HEK293 (cell line): ENCODE measurements at regions not wholly inside any gene's neighbourhood (a gene's known extent, or its start where the extent isn't known, plus 50 kb on each side); places are given as distances from the start of the nearest gene placed in this dataset.

Experiments used
- CTCF ChIA-PET: fragments of 350-600 bp; formaldehyde crosslinking; extraction: SDS; loops from one replicate; lab custom pipeline; 2021; ENCODE audit warnings: antibody characterized with exemption; lab: Yijun Ruan, JAX
- POLR2A ChIA-PET: fragments of 300-600 bp; formaldehyde crosslinking; extraction: SDS; loops from one replicate; lab custom pipeline; 2020; ENCODE audit warnings: antibody characterized with exemption, inconsistent platforms; lab: Yijun Ruan, JAX
- H3K27ac ChIP-seq: fragments of 200-500 bp; sonication (Bioruptor generic); 2 replicates; pipeline ENCODE4 v1.5.1; 2014; ENCODE audit warnings: low read depth, low read length, control low read depth, inconsistent platforms; ENCODE audit errors: extremely low read depth
- H3K36me3 ChIP-seq, 2 experiments: fragments of 200-500 bp in 1 of 2; sonication (Bioruptor generic) in 1 of 2; 1 replicate in 1 of 2; 2 replicates in 1 of 2; pipeline ENCODE4 v1.5.1; 2014 to 2017; ENCODE audit warnings: inconsistent platforms in 2 of 2, low read length in 2 of 2; ENCODE audit not compliant: control insufficient read depth in 2 of 2, insufficient read depth in 1 of 2
- H3K4me1 ChIP-seq: fragments of 200-500 bp; sonication (Bioruptor generic); 2 replicates; pipeline ENCODE4 v1.5.1; 2014; ENCODE audit warnings: mild to moderate bottlenecking, low read length, inconsistent platforms; ENCODE audit not compliant: control insufficient read depth, insufficient read depth
- H3K4me3 ChIP-seq: 2 replicates; pipeline ENCODE4 v1.5.1; 2011; ENCODE audit warnings: low read depth, mild to moderate bottlenecking, control low read depth, low read length, moderate library complexity
- H3K9me3 ChIP-seq: fragments of 200-500 bp; sonication (Bioruptor generic); 2 replicates; pipeline ENCODE4 v1.5.1; 2014; ENCODE audit warnings: low read depth, low read length, inconsistent platforms; ENCODE audit not compliant: control insufficient read depth, insufficient read depth
- PRDM2 ChIP-seq: fragments of 450-650 bp; formaldehyde crosslinking; IDR thresholded peaks from 2 replicates; pipeline ENCODE4 v1.5.1; 2016; ENCODE audit warnings: missing biosample characterization, missing genetic modification characterization, borderline replicate concordance
- ZBTB44 ChIP-seq: fragments of 450-650 bp; IDR thresholded peaks from 2 replicates; pipeline ENCODE4 v1.5.1; 2018; ENCODE audit warnings: missing biosample characterization, mild to moderate bottlenecking, missing genetic modification characterization
- ZFP69B ChIP-seq: fragments of 450-650 bp; formaldehyde crosslinking; IDR thresholded peaks from 2 replicates; pipeline ENCODE4 v1.5.1; 2016; ENCODE audit warnings: missing biosample characterization, missing genetic modification characterization
- ZNF140 ChIP-seq: fragments of 450-650 bp; formaldehyde crosslinking; IDR thresholded peaks from 2 replicates; pipeline ENCODE4 v1.5.1; 2016; ENCODE audit warnings: missing biosample characterization, missing genetic modification characterization
- ZNF202 ChIP-seq: fragments of 450-650 bp; formaldehyde crosslinking; IDR thresholded peaks from 2 replicates; pipeline ENCODE4 v1.5.1; 2016; ENCODE audit warnings: missing biosample characterization, missing genetic modification characterization, borderline replicate concordance
- ZNF280C ChIP-seq: fragments of 450-650 bp; formaldehyde crosslinking; IDR thresholded peaks from 2 replicates; pipeline ENCODE4 v1.5.1; 2016; ENCODE audit warnings: missing biosample characterization, missing genetic modification characterization
- ZNF292 ChIP-seq: fragments of 450-650 bp; formaldehyde crosslinking; IDR thresholded peaks from 2 replicates; pipeline ENCODE4 v1.5.1; 2016; ENCODE audit warnings: low read depth, missing biosample characterization, missing genetic modification characterization, borderline replicate concordance
- ZNF433 ChIP-seq: fragments of 450-650 bp; formaldehyde crosslinking; IDR thresholded peaks from 2 replicates; pipeline ENCODE4 v1.5.1; 2016; ENCODE audit warnings: missing biosample characterization, missing genetic modification characterization, low read depth
- ZNF449 ChIP-seq: fragments of 450-650 bp; formaldehyde crosslinking; IDR thresholded peaks from 2 replicates; pipeline ENCODE4 v1.5.1; 2017; ENCODE audit warnings: missing biosample characterization, mild to moderate bottlenecking, missing genetic modification characterization, moderate library complexity
- ZNF48 ChIP-seq: fragments of 450-650 bp; formaldehyde crosslinking; IDR thresholded peaks from 2 replicates; pipeline ENCODE4 v1.5.1; 2016; ENCODE audit warnings: missing biosample characterization, missing genetic modification characterization
- ZNF510 ChIP-seq: fragments of 450-650 bp; formaldehyde crosslinking; IDR thresholded peaks from 2 replicates; pipeline ENCODE4 v1.5.1; 2018; ENCODE audit warnings: mild to moderate bottlenecking, missing genetic modification characterization, missing biosample characterization; ENCODE audit not compliant: insufficient replicate concordance
- ZNF521 ChIP-seq: fragments of 450-650 bp; formaldehyde crosslinking; IDR thresholded peaks from 2 replicates; pipeline ENCODE4 v1.5.1; 2017; ENCODE audit warnings: missing biosample characterization, mild to moderate bottlenecking, missing genetic modification characterization
- ZNF610 ChIP-seq: fragments of 450-650 bp; formaldehyde crosslinking; IDR thresholded peaks from 2 replicates; pipeline ENCODE4 v1.5.1; 2016; ENCODE audit warnings: missing biosample characterization, missing genetic modification characterization, borderline replicate concordance
- ZNF621 ChIP-seq: fragments of 450-650 bp; formaldehyde crosslinking; IDR thresholded peaks from 2 replicates; pipeline ENCODE4 v1.5.1; 2017; ENCODE audit warnings: missing biosample characterization, missing genetic modification characterization
- ZNF654 ChIP-seq: fragments of 450-650 bp; formaldehyde crosslinking; IDR thresholded peaks from 2 replicates; pipeline ENCODE4 v1.5.1; 2016; ENCODE audit warnings: low read depth, missing biosample characterization, missing genetic modification characterization
- ZNF660 ChIP-seq: fragments of 450-650 bp; IDR thresholded peaks from 2 replicates; pipeline ENCODE4 v1.5.1; 2018; ENCODE audit warnings: missing biosample characterization, mild to moderate bottlenecking, missing genetic modification characterization
- ZNF768 ChIP-seq: fragments of 450-650 bp; formaldehyde crosslinking; IDR thresholded peaks from 2 replicates; pipeline ENCODE4 v1.5.1; 2018; ENCODE audit warnings: missing biosample characterization, mild to moderate bottlenecking, missing genetic modification characterization
- ZNF776 ChIP-seq: fragments of 450-650 bp; formaldehyde crosslinking; IDR thresholded peaks from 2 replicates; pipeline ENCODE4 v1.5.0; 2017; ENCODE audit warnings: missing biosample characterization, missing genetic modification characterization, borderline replicate concordance
- ZSCAN18 ChIP-seq: fragments of 450-650 bp; formaldehyde crosslinking; IDR thresholded peaks from 2 replicates; pipeline ENCODE4 v1.5.1; 2016; ENCODE audit warnings: missing biosample characterization, missing genetic modification characterization
- ZSCAN23 ChIP-seq: fragments of 450-650 bp; formaldehyde crosslinking; IDR thresholded peaks from 2 replicates; pipeline ENCODE4 v1.5.1; 2016; ENCODE audit warnings: missing biosample characterization, missing genetic modification characterization

GRCh38 chr19:29467824-29468401, 57.9 kb upstream of the VSTM2B start (continued):
- TF ChIP-seq ZNF621 (tag by site-specific recombination) (no peak), PRDM2 (no peak), ZNF48 (tag by site-specific recombination) (no peak), ZNF280C (tag by site-specific recombination) (no peak), ZNF654 (peak; percentile 70), ZNF202 (tag by site-specific recombination) (no peak), ZSCAN18 (tag by site-specific recombination) (no peak), ZNF510 (peak; percentile 2), ZNF610 (no peak), ZNF433 (tag by site-specific recombination) (no peak), ZSCAN23 (tag by site-specific recombination) (no peak), ZNF521 (tag by site-specific recombination) (no peak), ZNF449 (tag by site-specific recombination) (peak; percentile 53; the same call in 1 of the 2 replicates), ZNF140 (tag by site-specific recombination) (no peak)
- TF ChIP-seq, all 188 proteins: peak for 7

GRCh38 chr19:29475469-29475868, 50.3 kb upstream of the VSTM2B start:
- Histone ChIP-seq H3K9me3 (no peaks in the 10 kb centered on the region; the same call in 1 of the 2 replicates), H3K36me3 (no peaks in the 10 kb centered on the region), H3K4me3 (no peak overlapping the region), H3K4me1 (peaks cover 4% of the 10 kb centered on the region), H3K27ac (no peak overlapping the region)
- ChIA-PET CTCF (interaction anchor here (0.6 to 4.9 kb wide), 6 partner anchors 8 to 90 kb away, joined by 3 to 59 read pairs (median 4); no protein-coding TSS in a partner anchor), POLR2A (no interaction called here)
- TF ChIP-seq ZNF449 (tag by site-specific recombination) (no peak), ZFP69B (tag by site-specific recombination) (no peak), ZBTB44 (no peak), ZNF776 (tag by site-specific recombination) (no peak), ZNF660 (tag by site-specific recombination) (no peak), ZNF768 (no peak), ZNF292 (tag by site-specific recombination) (no peak)
